ENCODE measurements at regions not wholly inside any gene's neighbourhood (a gene's known extent, or its start where the extent isn't known, plus 50 kb on each side); places are given as distances from the start of the nearest gene placed in this dataset.

DNA sequence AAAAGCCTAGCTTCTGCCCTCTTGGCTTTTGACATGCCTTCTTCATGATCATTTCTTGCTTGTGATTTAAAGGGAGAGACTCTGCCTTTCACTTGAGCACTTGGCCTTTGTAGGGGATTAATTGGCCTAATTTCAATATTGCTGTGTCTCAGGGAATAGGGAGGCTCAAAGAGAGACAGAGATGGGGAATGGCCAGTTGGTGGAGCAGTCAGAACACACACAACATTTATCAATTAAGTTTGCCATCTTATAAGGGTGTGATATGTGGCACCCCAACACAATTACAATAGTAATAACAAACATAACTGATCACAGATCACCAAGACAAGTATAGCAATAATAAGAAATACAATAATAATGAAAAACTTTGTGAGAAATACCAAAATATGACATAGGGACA is 122.5 kb upstream of the VCX start:
- TF ChIP-seq MYC (IDR thresholded peaks at IDR 0.05; ENCODE audit: borderline replicate concordance, low read length), result no peak
- TF ChIP-seq, protein P1, sequence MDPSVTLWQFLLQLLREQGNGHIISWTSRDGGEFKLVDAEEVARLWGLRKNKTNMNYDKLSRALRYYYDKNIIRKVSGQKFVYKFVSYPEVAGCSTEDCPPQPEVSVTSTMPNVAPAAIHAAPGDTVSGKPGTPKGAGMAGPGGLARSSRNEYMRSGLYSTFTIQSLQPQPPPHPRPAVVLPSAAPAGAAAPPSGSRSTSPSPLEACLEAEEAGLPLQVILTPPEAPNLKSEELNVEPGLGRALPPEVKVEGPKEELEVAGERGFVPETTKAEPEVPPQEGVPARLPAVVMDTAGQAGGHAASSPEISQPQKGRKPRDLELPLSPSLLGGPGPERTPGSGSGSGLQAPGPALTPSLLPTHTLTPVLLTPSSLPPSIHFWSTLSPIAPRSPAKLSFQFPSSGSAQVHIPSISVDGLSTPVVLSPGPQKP (IDR thresholded peaks at IDR 0.05; ENCODE audit: low read depth, low read length), result no peak
- TF ChIP-seq, protein P2, sequence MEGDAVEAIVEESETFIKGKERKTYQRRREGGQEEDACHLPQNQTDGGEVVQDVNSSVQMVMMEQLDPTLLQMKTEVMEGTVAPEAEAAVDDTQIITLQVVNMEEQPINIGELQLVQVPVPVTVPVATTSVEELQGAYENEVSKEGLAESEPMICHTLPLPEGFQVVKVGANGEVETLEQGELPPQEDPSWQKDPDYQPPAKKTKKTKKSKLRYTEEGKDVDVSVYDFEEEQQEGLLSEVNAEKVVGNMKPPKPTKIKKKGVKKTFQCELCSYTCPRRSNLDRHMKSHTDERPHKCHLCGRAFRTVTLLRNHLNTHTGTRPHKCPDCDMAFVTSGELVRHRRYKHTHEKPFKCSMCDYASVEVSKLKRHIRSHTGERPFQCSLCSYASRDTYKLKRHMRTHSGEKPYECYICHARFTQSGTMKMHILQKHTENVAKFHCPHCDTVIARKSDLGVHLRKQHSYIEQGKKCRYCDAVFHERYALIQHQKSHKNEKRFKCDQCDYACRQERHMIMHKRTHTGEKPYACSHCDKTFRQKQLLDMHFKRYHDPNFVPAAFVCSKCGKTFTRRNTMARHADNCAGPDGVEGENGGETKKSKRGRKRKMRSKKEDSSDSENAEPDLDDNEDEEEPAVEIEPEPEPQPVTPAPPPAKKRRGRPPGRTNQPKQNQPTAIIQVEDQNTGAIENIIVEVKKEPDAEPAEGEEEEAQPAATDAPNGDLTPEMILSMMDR (IDR thresholded peaks at IDR 0.05), result no peak
- no peak for TF ChIP-seq CHD4 (IDR thresholded peaks at IDR 0.05; ENCODE audit: borderline replicate concordance)
- TF ChIP-seq, protein P3, sequence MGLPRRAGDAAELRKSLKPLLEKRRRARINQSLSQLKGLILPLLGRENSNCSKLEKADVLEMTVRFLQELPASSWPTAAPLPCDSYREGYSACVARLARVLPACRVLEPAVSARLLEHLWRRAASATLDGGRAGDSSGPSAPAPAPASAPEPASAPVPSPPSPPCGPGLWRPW (IDR thresholded peaks at IDR 0.05), result no peak
- TF ChIP-seq EP300 (IDR thresholded peaks at IDR 0.05), result no peak
- TF ChIP-seq, protein P4, sequence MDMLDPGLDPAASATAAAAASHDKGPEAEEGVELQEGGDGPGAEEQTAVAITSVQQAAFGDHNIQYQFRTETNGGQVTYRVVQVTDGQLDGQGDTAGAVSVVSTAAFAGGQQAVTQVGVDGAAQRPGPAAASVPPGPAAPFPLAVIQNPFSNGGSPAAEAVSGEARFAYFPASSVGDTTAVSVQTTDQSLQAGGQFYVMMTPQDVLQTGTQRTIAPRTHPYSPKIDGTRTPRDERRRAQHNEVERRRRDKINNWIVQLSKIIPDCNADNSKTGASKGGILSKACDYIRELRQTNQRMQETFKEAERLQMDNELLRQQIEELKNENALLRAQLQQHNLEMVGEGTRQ (IDR thresholded peaks at IDR 0.05), result no peak
- TF ChIP-seq KDM1A (IDR thresholded peaks at IDR 0.05; ENCODE audit: low read depth), result no peak
- no peak for TF ChIP-seq CHD2 (IDR thresholded peaks at IDR 0.05; ENCODE audit: low read length, partially characterized antibody)
